ENCODE measurements at regions not wholly inside any gene's neighbourhood (a gene's known extent, or its start where the extent isn't known, plus 50 kb on each side); places are given as distances from the start of the nearest gene placed in this dataset.

- TF ChIP-seq, protein P1, sequence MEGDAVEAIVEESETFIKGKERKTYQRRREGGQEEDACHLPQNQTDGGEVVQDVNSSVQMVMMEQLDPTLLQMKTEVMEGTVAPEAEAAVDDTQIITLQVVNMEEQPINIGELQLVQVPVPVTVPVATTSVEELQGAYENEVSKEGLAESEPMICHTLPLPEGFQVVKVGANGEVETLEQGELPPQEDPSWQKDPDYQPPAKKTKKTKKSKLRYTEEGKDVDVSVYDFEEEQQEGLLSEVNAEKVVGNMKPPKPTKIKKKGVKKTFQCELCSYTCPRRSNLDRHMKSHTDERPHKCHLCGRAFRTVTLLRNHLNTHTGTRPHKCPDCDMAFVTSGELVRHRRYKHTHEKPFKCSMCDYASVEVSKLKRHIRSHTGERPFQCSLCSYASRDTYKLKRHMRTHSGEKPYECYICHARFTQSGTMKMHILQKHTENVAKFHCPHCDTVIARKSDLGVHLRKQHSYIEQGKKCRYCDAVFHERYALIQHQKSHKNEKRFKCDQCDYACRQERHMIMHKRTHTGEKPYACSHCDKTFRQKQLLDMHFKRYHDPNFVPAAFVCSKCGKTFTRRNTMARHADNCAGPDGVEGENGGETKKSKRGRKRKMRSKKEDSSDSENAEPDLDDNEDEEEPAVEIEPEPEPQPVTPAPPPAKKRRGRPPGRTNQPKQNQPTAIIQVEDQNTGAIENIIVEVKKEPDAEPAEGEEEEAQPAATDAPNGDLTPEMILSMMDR (optimal IDR thresholded peaks at IDR 0.05 in 1 of 3, IDR thresholded peaks at IDR 0.05 in 1 of 3, conservative IDR thresholded peaks at IDR 0.05 in 1 of 3; ENCODE audit: extremely low read depth in 1 of 3, insufficient read depth in 2 of 3, low read length in 3 of 3) = no peak
- no peak for TF ChIP-seq EZH2 (IDR thresholded peaks at IDR 0.05; ENCODE audit: low read length)
Observed at GRCh38 chr10:62895063-62895462, 78.9 kb upstream of the EGR2 start.

Data from keratinocyte (primary cell).